NCI-H187 treated with DMSO at 0.1 percent for 48 hours (cell line): ENCODE measurements at regions not wholly inside any gene's neighbourhood (a gene's known extent, or its start where the extent isn't known, plus 50 kb on each side); places are given as distances from the start of the nearest gene placed in this dataset.
"Not testable (repeated sequence)": the region's sequence is repeated elsewhere in the genome, so short reads cannot be mapped to it uniquely, and the experiment has no call there.

Experiments used
- DNase-seq: peaks from one replicate; lab custom pipeline; 2025; lab: John Stamatoyannopoulos, UW

DNA sequence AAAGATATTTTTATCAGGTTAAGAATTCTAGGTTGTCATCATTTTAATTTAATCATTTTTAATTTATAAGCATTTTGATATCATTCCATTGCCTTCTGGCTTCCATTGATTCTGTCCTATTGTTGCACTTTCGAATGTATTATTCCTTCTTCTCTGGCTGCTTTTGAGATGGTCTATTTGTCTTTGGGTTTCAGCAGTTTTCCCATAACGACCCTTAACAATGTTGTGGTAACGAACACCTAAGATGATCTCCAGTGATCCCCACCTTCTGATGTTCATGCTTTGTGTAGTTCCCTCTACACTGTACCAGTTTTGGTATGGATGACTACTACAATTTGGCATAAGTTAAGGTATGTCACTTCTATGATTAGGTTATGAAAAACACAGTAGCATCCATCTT, 59.9 kb downstream of the MINAR1 start:
- no peak for DNase-seq

DNA sequence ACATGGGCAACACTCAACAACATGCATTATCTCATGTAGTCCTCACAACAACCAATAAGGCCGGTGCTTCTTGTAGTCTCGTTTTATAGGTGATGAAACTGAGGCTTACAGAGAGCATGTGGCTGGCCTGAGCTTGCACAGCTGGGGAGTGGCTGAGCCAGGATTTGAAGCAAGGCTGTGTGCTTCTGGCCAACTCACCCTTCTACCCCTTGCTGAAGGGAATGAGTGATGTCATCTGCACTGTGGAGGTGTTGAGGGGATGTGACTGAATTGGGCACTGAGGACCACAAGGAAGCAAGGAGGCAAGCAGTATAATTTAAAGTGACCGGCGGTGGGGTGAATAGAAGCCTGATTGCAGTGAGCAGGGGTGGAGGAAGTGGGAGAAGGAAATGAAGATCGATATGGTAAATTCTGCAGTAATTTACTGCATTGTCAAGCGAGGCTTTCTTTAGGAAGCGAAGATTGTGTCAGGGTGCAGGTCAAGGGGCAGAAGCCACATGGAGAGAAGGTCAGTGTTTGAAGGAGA, 62.3 kb downstream of the MINAR1 start:
- no peak for DNase-seq

DNA sequence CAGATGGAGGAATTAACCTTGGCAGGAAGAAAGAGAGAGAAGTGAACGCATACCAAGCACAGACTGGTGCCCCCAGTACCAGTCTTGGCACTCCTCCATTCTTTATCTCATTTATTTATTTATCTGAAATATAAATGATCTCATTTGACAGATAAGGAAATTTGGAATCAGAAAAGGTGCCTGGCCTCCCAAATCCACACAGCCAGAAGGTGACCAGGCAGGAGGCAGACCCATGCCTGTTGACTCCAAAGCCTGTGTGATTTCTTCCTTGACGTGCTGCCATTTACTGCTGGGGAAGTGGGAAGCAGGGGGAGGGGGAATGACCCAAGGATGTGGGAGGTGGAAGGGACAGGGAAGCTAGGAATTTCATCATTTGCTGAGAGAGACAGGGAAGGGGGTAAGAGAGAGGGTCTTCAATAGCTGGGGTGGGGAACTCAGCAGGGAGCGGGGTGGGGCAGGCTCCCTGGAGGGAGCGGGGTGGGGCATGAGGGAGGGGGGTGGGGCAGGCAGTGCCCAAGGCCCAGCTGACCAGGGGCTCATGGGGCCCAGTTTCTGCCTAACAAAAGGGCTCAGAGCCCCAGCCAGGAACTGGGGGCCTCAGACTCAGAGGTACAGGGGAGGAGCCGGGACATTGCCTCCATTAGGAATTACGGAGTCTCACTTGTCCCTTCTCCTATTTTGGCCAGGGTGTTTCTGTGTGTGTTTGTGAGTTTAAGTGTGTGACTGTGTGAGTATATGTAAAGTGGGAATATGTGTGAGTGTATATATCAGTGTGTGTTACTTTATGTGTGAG, 63.0 kb downstream of the MINAR1 start:
- no peak for DNase-seq

DNA sequence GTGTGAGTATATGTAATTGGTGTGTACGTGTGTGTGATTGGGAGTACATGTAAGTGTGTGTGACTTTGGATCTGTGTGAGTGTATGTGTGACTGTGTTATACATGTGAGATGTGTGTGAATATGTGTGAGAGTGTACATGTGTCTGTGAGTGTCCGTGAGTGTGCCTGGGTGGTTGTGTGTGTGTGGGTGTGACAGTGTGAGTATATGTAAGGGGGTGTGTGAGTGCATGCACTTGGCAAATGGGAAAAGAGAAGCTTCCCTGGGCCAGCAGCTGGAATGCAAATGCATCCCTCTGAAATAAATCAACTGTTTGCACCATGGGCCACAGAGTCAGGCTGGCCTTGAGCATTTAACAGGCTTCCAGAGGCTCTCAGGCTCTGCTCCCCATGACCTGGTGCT, 63.6 kb downstream of the MINAR1 start:
- no peak for DNase-seq

DNA sequence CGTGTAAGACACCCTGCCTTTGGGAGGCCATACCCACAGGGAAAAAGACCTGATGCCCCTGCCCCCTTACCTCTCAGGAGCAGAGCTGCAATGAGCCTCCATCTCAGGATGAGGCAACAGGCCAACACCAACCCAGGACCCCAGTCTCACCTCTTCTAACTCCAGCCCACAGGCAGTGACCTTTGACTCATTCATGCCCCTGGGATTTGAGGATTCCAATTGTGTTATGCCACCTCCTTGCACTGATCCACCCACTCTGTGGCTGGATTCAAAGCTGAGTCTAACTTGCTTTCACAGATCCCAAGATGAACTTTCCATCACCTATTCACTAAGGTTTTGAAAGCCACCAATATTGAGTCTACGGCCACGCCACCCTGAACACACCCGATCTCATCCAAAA, 64.7 kb downstream of the MINAR1 start:
- DNase-seq = no peak

DNA sequence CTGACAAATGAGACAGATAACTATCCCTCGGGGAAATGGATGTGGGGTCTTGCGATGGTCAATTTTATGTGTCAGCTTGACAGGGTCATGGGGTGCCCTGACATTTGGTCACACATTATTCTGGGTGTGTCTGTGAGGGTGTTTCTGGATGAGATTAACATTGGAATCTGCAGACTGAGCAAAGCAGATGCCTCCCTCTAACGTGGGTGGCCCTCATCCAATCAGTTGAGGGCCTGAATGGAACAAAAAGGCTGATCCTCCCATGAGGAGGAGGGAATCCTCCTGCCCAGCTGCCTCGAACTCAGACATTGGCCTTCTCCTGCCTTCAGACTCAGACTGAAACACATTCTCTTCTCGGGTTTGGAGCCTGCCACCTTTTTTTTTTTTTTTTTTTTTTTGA, 69.0 kb downstream of the MINAR1 start:
- no peak for DNase-seq

DNA sequence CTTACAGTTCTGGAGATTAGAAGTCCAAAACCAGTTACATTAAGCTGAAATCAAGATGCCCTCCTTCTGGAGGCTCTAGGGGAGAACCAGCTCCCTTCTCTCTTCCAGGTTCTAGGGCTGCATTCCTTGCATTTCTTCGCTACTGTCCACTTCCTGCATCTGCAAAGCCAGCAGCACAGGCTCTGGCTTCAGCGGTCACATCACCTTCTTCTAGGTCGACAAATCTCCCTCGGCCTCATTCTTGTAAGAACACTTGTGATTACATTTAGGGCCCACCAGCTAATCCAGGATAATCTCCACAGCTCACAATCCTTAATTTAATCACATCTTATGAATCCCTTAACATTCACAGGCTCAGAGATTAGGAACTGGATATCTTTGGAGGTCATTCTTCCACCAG, 73.8 kb downstream of the MINAR1 start:
- no peak for DNase-seq

DNA sequence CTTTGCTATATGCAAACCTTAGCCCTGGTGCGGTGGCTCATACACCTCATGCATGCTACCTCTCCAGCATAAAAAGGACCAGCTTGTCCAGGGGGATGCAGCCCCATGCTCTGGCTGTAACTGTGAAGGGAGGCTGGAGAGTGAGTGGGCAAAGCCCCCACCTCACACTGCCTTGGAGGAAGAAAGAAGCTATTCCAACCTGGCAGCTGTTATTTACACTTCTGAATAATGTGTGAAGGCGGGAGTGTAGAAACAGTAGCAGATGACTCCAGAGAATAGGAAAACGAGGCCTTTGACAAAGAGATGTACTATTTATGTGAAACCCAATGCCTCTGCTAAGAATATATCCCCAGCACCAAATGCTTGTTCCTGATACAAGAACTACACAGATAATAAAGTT, 80.7 kb downstream of the MINAR1 start:
- not testable (repeated sequence) for DNase-seq

DNA sequence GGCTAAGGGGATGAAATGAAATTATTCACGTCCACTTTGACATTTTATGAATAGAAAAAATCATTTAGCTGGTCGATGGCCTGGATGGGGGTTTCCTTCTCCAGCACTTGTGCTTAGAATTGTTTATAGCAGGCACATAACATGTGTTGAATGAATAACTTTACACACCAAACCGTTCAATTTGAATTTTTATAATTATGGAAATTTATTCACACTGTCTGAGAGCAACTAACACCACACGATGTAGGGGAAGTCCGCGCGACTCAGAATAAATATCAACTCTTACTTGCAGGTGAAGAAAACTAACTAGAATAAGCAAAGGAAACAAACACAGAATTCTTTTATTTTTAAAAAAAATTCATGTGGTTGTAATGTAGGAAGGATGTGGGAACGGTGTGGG, 81.3 kb downstream of the MINAR1 start:
- DNase-seq = no peak

DNA sequence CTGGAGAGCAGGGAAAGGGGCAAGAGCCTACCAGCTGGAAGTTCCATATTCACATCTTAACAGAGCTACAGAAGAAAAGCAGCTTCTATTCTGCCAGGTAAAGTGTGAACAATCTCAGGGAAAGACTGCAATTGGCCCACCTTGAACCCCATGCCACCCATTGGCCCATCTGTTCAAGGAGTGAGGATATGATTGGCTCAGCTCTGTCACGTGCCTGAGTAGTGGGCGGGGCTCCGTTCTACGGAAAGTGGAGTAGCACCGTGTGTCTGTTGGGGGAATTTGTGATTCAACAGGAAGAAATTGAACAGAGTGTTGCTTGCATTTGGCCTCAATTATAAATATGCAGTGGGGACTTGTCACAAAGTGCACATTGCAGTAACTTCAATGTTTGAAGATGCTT, 81.8 kb downstream of the MINAR1 start:
- no peak for DNase-seq

DNA sequence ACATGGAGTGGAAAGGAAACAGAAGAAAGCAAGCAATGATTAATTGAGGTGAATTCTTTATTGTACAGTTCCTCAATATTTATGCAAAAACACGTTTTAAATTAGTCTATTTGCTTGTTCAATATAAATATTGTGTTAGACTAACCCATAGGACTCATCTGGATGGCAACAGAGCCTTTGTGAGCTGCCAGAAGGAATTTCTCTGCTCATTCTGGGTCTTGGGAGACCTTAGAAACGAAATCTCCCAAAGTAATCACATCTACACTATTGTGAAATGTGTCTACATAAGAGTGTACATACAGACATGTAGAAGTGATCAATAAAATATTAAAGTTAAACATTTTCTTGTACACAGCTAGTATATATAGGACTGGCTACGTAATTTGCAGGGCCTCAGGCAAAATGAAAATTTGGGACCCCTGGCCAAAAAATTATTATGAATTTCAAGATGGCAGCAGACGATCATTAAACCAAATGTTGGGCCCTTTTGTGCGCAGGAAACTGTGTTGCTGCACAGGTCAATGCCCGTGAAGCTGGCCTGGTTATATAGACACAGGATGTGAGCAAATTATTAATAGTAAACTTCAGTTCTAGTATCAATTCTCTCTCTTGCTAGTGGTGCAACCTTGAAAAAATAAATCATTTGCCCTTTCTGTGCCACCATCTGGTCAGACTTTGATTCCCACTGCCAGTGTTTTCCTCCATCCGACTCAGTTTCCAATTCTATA, 83.3 kb downstream of the MINAR1 start:
- DNase-seq = no peak

DNA sequence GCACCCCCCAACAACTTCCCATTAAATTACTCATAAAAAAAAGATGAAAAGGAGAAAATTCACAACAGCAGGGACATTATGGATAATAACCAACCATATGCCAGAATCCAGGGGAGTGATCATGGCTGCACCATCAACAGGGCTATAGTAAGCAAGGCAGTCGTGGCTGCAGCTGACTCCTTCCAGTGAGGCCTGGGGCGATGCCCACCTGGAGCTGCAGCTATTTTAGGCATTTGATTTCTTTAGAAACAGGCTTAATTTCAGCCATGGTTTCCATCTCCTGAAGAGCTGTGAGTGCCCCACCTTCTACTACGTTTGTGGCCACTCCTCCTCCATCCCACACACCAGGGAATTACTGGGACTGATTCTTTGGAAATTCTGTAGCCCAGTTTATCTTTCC, 84.0 kb downstream of the MINAR1 start:
- no peak for DNase-seq

DNA sequence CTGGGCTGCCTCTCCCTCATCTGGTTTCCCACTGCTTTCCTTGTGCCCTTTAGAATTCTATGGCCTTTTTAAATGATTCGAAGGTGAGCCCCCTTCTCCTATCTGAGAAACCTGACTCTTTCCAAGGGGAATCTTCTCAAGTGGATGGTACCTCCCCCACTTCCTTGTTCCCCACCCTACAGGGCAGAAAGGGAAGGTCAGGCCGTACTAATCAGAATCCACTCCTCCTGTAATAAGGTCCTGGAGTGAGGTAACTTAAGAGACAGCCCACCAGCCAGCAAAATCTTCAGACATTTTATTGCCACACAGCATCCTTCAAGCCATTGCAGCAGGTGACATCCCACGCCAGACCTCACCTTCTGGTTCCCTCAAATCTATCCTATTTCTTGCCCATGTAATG, 84.5 kb downstream of the MINAR1 start:
- DNase-seq = no peak

DNA sequence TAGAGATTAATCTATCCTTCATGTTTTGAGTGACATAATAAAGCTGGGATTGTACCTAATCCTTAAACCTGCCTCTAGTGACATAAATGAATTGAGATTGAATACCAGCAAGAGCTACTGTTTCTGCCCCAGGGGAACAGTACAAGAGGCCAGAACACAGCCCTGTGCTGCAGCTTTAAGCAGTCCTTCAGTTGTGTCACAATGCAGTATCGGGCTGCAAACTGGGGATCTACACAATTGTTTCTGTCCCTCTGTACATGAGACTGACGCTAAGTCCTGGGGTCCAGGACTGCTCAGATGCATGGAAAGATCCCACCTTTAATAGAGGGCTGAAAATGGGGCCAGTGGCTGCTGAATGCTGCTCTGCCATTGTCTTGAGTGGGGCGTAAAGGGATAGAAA, 87.5 kb downstream of the MINAR1 start:
- DNase-seq = no peak

DNA sequence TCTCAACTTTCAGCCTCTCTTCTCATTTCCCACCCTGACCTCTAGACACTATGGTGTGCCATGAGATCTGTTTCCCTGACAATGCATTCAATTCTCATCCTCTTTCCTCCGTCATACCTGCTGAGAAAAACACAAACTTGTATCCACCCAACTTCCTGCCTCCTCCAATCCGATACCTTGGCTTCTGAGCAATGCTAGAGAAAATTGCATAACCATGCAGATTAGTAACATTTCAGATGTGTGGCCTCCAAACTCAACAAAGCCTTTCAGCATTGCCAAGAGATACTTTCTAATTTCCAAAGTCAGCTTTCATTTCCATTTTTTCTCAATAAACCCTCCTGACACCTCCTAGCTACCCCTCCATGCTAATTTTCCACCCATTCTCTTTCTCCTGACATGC, 88.5 kb downstream of the MINAR1 start:
- no peak for DNase-seq

DNA sequence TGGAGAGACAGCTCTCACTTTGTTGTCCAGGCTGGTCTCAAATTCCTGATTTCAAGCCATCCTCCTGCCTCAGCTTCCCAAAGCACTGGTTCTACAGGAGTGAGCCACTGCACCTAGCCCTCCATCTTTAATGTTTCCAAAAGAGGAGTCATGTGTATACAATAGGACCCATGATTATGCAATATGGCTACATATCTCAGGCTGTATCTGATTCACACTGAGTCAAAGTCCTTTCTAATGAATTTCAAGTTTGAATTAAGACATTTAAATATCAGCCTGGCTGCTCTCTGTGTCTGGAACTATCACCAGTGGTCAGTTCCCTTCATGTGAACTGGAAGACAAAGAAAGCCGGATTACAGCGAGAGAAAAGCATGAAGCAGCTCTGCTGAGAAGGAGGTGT, 90.5 kb downstream of the MINAR1 start:
- DNase-seq = no peak

DNA sequence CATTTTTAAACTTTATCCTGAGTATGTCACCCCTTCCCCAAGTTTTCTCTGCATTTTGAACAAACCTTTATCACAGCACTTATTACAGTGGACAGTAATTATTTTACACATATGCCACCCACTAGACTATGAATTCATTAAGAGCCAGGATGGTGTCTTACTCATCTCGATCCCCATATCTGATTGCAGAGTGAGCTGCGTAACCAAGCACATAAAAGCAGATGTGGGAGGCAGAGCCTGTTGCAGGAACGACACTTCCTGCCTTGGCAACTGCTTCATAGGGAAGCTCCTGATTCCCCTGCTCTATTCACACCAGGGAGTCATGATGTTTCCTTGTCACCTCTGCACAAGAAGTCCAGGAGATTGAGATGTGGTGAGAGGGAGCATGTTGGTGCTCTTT, 91.1 kb downstream of the MINAR1 start:
- DNase-seq = no peak

DNA sequence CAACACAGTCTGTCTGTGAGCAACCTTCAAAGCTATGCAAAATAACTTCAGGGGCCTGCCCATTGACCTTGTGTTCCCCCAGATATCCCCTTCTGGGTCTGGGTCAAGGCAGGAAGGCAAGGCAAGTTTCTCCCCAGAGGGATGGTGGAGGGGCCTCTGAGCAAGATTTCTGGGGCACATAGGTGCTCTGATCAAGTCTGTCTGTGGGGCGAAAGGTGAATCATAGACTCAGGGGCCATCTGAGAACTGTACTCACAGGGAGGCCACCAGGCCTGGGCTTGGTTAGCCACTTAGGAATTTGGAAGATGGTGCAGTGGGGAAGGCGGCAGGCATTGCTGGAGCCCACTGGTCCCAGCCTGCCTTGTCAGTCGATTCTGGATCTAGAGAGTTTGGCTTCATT, 92.4 kb downstream of the MINAR1 start:
- no peak for DNase-seq

DNA sequence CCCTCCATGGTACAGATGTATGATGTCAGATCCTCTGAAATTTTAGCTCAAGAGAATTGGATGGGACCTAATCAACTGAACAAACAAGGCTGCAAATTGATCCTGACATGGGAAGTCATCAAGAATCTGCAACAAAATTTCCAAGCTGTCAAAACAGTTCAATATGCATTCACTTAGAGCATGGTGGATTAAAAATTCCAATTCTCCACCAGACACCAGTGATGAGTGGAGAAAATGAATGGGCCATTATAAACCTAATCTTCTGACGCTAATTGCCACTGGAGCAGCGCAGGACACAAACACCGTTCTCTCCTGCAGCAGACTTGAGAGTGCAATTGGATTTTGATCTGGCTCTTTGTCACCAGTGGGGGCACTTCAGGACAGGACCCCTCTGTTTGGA, 94.2 kb downstream of the MINAR1 start:
- DNase-seq = no peak

DNA sequence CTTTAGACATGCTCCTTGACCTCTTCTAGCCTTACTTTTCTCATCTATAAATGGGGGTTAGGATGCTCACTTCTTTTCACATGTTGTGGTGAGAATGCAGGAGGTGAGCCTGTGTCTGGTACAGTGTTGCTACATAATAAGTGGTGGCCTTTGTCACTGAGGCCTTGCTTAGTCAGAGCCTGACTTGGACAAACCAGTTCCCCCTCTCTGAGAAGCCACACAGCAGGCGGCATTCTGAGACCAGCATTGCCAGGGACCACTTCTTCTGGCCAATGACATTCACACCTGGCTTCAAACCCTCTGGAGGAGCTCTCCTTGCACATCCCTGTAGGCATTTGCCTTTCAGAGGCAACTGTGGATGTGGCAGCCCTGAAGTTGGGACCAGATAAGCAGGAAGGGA, 95.7 kb downstream of the MINAR1 start:
- DNase-seq = no peak

DNA sequence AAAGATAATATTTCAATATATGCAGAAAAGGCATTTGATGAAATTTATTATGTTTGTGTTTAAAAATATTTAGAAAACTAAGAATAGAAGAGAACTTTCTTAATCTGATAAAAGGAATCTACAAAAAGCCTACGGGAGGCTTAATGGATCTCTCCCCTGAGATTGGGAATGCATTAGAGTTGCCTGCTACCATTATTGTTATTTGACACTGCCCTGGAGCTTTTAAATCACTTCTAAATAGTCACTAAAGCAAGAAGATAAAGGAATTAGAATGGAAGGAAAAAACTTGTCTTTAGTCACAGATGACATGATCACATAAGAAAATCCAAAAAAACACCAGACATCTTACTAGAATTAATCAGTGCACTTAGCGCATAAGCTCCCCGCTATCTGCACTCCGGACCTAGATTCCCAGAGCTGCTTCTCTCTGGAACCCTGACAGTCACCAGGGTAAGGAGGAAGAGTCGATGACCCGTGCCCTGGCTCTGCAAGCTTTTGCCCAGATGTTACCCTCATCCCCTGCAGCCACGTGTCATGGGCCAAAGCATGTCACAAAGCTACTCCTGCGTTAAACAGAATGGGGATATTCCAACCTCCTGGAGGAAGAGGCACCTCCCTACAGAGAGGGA, 97.1 kb downstream of the MINAR1 start:
- DNase-seq = no peak

DNA sequence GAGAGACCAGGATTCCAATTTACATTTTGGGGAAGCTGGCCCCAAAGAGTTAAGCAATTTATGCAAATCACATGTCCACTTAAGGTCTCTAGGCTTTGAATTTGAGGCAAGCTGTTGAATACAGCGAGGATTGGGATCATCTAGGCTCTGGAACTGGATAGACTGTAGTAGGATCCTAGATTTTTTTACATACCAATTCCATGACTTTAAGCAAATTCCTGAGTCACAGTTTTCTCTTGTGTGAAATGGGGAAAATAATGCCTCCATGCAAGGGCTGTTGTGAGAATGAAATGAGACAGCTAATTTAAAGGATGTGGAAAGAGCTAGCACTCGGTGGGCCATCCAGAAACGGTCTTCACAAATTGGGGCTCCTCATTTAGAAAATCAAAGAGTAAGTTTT, 103.4 kb downstream of the MINAR1 start:
- no peak for DNase-seq

DNA sequence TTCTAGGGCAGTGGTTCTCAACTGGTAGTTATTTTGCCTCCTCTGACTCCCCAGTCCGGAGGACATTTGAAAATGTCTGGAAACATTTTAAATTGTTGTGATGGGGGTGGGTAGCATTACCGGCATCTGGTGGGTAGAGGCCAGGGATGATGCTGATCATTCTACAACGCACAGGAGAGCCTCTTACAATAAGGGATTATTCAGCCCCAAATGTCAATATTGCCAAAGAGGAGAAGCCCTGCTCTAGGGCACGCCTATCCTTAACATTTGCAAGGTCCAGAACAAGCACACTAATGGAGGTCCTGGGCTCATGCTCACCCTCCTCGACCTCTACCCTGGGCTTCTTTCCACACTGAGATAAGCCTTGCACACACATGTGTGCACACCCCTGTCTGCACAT, 106.4 kb downstream of the MINAR1 start:
- no peak for DNase-seq
